Adrenal gland (tissue), 9 donors: ENCODE measurements at regions not wholly inside any gene's neighbourhood (a gene's known extent, or its start where the extent isn't known, plus 50 kb on each side); places are given as distances from the start of the nearest gene placed in this dataset.

Experiments
- DNase-seq, 7 donors: peaks; one replicate each; pipeline ENCODE4 v3.0.0-alpha.2; 2019 to 2020
- H3K27ac ChIP-seq, 5 donors: fragments of 200-600 bp; sonication (generic) in 4 of 5; 1 replicate in 3 of 5; 2 replicates in 2 of 5; pipeline versions ENCODE4 v1.5.1 to v1.8.0; 2016 to 2020; ENCODE audit warnings: mild to moderate bottlenecking in 1 of 5
- H3K27me3 ChIP-seq: fragments of 200-600 bp; 2 replicates; pipeline ENCODE4 v1.8.0; 2021
- H3K36me3 ChIP-seq, 2 donors: fragments of 200-600 bp; replicated peaks in 1 of 2; 1 replicate in 1 of 2; 2 replicates in 1 of 2; pipeline versions ENCODE4 v1.5.1 to v1.8.0; 2018 to 2022
- H3K4me1 ChIP-seq, 2 donors: fragments of 200-600 bp; replicated peaks in 1 of 2; 1 replicate in 1 of 2; 2 replicates in 1 of 2; pipeline versions ENCODE4 v1.5.1 to v1.8.0; 2018 to 2021
- H3K4me3 ChIP-seq, 4 donors: fragments of 200-600 bp; sonication (generic) in 3 of 4; one replicate each; pipeline ENCODE4 v1.5.1; 2016 to 2018
- H3K9me3 ChIP-seq, 3 donors: fragments of 200-600 bp; sonication (generic) in 1 of 3; replicated peaks in 1 of 3; 1 replicate in 2 of 3; 2 replicates in 1 of 3; pipeline versions ENCODE4 v1.5.1 to v1.8.0; 2016 to 2021
- CTCF ChIP-seq, 6 experiments: fragments of 450-650 bp in 4 of 6; fragments of 200-600 bp in 2 of 6; sonication (generic) in 1 of 6; IDR thresholded peaks; 1 replicate in 5 of 6; 2 replicates in 1 of 6; pipeline versions ENCODE4 v1.5.1 to v1.8.0; 2016 to 2021; ENCODE audit warnings: antibody characterized with exemption in 6 of 6, mild to moderate bottlenecking in 2 of 6, moderate library complexity in 1 of 6
- POLR2A ChIP-seq, 2 donors: fragments of 450-650 bp; IDR thresholded peaks; one replicate each; pipeline ENCODE4 v1.6.1; 2017; ENCODE audit warnings: antibody characterized with exemption in 2 of 2, mild to moderate bottlenecking in 2 of 2, moderate library complexity in 1 of 2
- WGBS, 4 donors: extraction: QIAGEN DNeasy Blood & Tissue Kit in 2 of 4; methylation state at CpG; one replicate each; pipeline versions ENCODE4 v1.1.5 to v1.1.7; 2013 to 2017; 5-methylcytosine and 5-hydroxymethylcytosine counted together
- intact Hi-C, 2 donors: fragments of 100-400 bp; cut with DNase I; formaldehyde crosslinking; loops; one replicate each; pipeline versions ENCODE4 v1.14.1 to v1.15.0; 2022 to 2023
- donor health status: healthy with polysubstance abuse.
- donor health status: Bipolar disorder and iron deficiency.
- donor health status: DM: yes; HTN: yes; CAD: no.
- donor health status: DM: no; HTN: no; CAD: no.
- donor health status: DM: no; HTN: no; CAD: no.

GRCh38 chr5:89083791-89084190 lies 200.8 kb upstream of the MEF2C start:
- TF ChIP-seq CTCF (IDR thresholded peaks at IDR 0.05) (no peak), POLR2A (IDR thresholded peaks at IDR 0.05) (no peak)
- intact Hi-C loops: no loop called here
- 77 to 96% (median 81%) methylated on average over 1 of the region's 1 CpG for WGBS, 4 donors
- Histone ChIP-seq H3K27ac (no peak overlapping the region), H3K27me3 (no peaks in the 10 kb centered on the region), H3K4me3 (no peak overlapping the region), H3K36me3 (no peaks in the 10 kb centered on the region), H3K9me3 (no peaks in the 10 kb centered on the region), H3K4me1 (no peaks in the 10 kb centered on the region)
- DNase-seq: no peak

GRCh38 chr5:89081360-89081759 lies 198.4 kb upstream of the MEF2C start:
- intact Hi-C loops: no loop called here
- H3K4me3 ChIP-seq: no peak overlapping the region
- no peaks in the 10 kb centered on the region for H3K4me1 ChIP-seq
- TF ChIP-seq POLR2A (IDR thresholded peaks at IDR 0.05) (no peak), CTCF (IDR thresholded peaks at IDR 0.05) (no peak)
- H3K27me3 ChIP-seq: no peaks in the 10 kb centered on the region
- no peaks in the 10 kb centered on the region for H3K36me3 ChIP-seq
- no peaks in the 10 kb centered on the region for H3K9me3 ChIP-seq
- no peak overlapping the region for H3K27ac ChIP-seq
- DNase-seq: no peak
- WGBS, 4 donors: 92 to 98% (median 93%) methylated on average over 2 of the region's 2 CpGs

GRCh38 chr5:89080467-89081116 lies 197.6 kb upstream of the MEF2C start:
- TF ChIP-seq POLR2A (IDR thresholded peaks at IDR 0.05): no peak
- no peak for TF ChIP-seq CTCF (IDR thresholded peaks at IDR 0.05)
- Histone ChIP-seq H3K9me3 (no peaks in the 10 kb centered on the region), H3K4me3 (no peak overlapping the region), H3K27me3 (no peaks in the 10 kb centered on the region), H3K27ac (no peak overlapping the region), H3K36me3 (no peaks in the 10 kb centered on the region), H3K4me1 (no peaks in the 10 kb centered on the region)
- DNase-seq: no peak
- 93 to 95% (median 94%) methylated on average over 5 of the region's 5 CpGs for WGBS, 4 donors
- intact Hi-C loops: no loop called here

GRCh38 chr5:89072842-89073672 lies 190.1 kb upstream of the MEF2C start:
- no peak for DNase-seq
- H3K9me3 ChIP-seq: no peaks in the 10 kb centered on the region
- no peaks in the 10 kb centered on the region for H3K36me3 ChIP-seq
- H3K27me3 ChIP-seq: no peaks in the 10 kb centered on the region
- WGBS, 4 donors: 69 to 74% (median 70%) methylated on average over 11 of the region's 11 CpGs
- intact Hi-C loops: no loop called here
- H3K27ac ChIP-seq: no peak overlapping the region
- H3K4me1 ChIP-seq: no peaks in the 10 kb centered on the region
- H3K4me3 ChIP-seq: no peak overlapping the region
- no peak for TF ChIP-seq CTCF (IDR thresholded peaks at IDR 0.05)
- no peak for TF ChIP-seq POLR2A (IDR thresholded peaks at IDR 0.05)
